Heart right ventricle (tissue), 16 donors: ENCODE measurements at regions not wholly inside any gene's neighbourhood (a gene's known extent, or its start where the extent isn't known, plus 50 kb on each side); places are given as distances from the start of the nearest gene placed in this dataset.
A peak's percentile ranks its signal among the peaks of the same experiment; 100 is the strongest.

Experiments used
- ATAC-seq, 8 donors: fragments of 200-7000 bp; cut with Tn5 transposase; one replicate each; pipeline ENCODE4 v1.9.1; 2020; ENCODE audit warnings: mild to moderate bottlenecking in 8 of 8, moderate library complexity in 8 of 8, moderate number of reproducible peaks in 1 of 8
- DNase-seq, 2 donors: peaks; one replicate each; pipeline ENCODE4 v3.0.0-alpha.2; 2020
- H3K27ac ChIP-seq, 10 donors: fragments of 200-600 bp; sonication (generic) in 2 of 10; one replicate each; pipeline versions ENCODE4 v1.5.0 to v1.8.0; 2020 to 2022; ENCODE audit warnings: mild to moderate bottlenecking in 3 of 10
- H3K27me3 ChIP-seq, 7 donors: fragments of 200-600 bp; one replicate each; pipeline ENCODE4 v1.8.0; 2021 to 2022; ENCODE audit warnings: mild to moderate bottlenecking in 2 of 7
- H3K36me3 ChIP-seq, 9 donors: fragments of 200-600 bp; sonication (generic) in 1 of 9; one replicate each; pipeline versions ENCODE4 v1.5.0 to v1.8.0; 2020 to 2022; ENCODE audit warnings: mild to moderate bottlenecking in 2 of 9
- H3K4me1 ChIP-seq, 9 donors: fragments of 200-600 bp; sonication (generic) in 1 of 9; one replicate each; pipeline versions ENCODE4 v1.5.0 to v1.8.0; 2020 to 2022; ENCODE audit warnings: mild to moderate bottlenecking in 4 of 9
- H3K4me3 ChIP-seq, 10 donors: fragments of 200-600 bp; sonication (generic) in 2 of 10; one replicate each; pipeline versions ENCODE4 v1.5.0 to v1.8.0; 2020 to 2022; ENCODE audit warnings: mild to moderate bottlenecking in 7 of 10, moderate library complexity in 2 of 10
- H3K9me3 ChIP-seq, 11 donors: fragments of 200-600 bp in 10 of 11; sonication (generic) in 2 of 11; one replicate each; pipeline versions ENCODE4 v1.5.0 to v1.8.0; 2013 to 2022; ENCODE audit warnings: mild to moderate bottlenecking in 2 of 11, control low read depth in 1 of 11, moderate library complexity in 1 of 11
- WGBS, 2 donors: extraction: QIAGEN DNeasy Blood & Tissue Kit; methylation state at CpG; one replicate each; pipeline ENCODE4 v1.1.7; 2013; ENCODE audit warnings: inconsistent platforms in 1 of 2; 5-methylcytosine and 5-hydroxymethylcytosine counted together
- intact Hi-C, 10 donors: fragments of 100-400 bp; cut with DNase I; formaldehyde crosslinking; loops; one replicate each; pipeline versions ENCODE4 v1.11.1 to v1.14.2; 2022
- TF ChIP-seq, protein P1 (sequence below), 9 donors: fragments of 200-600 bp; sonication (generic) in 2 of 9; IDR thresholded peaks; one replicate each; pipeline versions ENCODE4 v1.5.0 to v1.8.0; 2021 to 2022; ENCODE audit warnings: antibody characterized with exemption in 9 of 9, mild to moderate bottlenecking in 5 of 9, moderate library complexity in 1 of 9
- donor health status: Arrhythmogenic right ventricular cardiomyopathy.
- donor health status: ischemic (EF 13 %, LVEDD 7.1; RV severe dilation, severe dysfunction).
- donor health status: healthy with polysubstance abuse.
- donor health status: DM: no; HTN: yes; CAD: no.
- donor health status: DM: no; HTN: no; CAD: no.
- donor health status: ischemic (EF 25% LVEDD 6.9; RV normal size, moderate dysfunction).
- donor health status: ischemic (EF 25% LVEDD 5.7; RV mildly dilated, moderate dysfunction).
- donor health status: healthy.
- donor health status: DM: yes; HTN: yes; CAD: no.
- donor health status: Ischemic cardiomyopathy.
- donor health status: ischemic (EF 35%, LVEDD 5.7; RV mildly dilated, moderate dysfunction).
- donor health status: nonischemic (EF 11% LVEDD 7.7; RV severe dilation, severe dysfunction).
- donor health status: DM: yes; HTN: yes; CAD: no.
- donor health status: PGD.
- donor health status: ischemic (EF 29% LVEDD 5.4; RV normal size, mild dysfunction).
- donor health status: nonischemic (EF 23%, LVEDD 6.1; RV moderate dilation, normal function).

GRCh38 chr18:77481541-77481940 is 231.9 kb downstream of the GALR1 start:
- Histone ChIP-seq H3K4me1 (peaks cover 0 to 14% (median 0%) of the 10 kb centered on the region in 9 donors), H3K27me3 (no peaks in the 10 kb centered on the region), H3K36me3 (no peaks in the 10 kb centered on the region), H3K4me3 (no peak overlapping the region), H3K9me3 (peaks cover 0 to 13% (median 0%) of the 10 kb centered on the region in 11 donors), H3K27ac (no peak overlapping the region)
- ATAC-seq: peak in 6 of 8 donors; percentile 23 to 46 (median 28)
- intact Hi-C loops: no loop called here
- peak in 1 of 2 donors; percentile 19 for DNase-seq
- 72 to 77% methylated on average over 3 of the region's 3 CpGs for WGBS, 2 donors
- TF ChIP-seq, protein P1, sequence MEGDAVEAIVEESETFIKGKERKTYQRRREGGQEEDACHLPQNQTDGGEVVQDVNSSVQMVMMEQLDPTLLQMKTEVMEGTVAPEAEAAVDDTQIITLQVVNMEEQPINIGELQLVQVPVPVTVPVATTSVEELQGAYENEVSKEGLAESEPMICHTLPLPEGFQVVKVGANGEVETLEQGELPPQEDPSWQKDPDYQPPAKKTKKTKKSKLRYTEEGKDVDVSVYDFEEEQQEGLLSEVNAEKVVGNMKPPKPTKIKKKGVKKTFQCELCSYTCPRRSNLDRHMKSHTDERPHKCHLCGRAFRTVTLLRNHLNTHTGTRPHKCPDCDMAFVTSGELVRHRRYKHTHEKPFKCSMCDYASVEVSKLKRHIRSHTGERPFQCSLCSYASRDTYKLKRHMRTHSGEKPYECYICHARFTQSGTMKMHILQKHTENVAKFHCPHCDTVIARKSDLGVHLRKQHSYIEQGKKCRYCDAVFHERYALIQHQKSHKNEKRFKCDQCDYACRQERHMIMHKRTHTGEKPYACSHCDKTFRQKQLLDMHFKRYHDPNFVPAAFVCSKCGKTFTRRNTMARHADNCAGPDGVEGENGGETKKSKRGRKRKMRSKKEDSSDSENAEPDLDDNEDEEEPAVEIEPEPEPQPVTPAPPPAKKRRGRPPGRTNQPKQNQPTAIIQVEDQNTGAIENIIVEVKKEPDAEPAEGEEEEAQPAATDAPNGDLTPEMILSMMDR (IDR thresholded peaks at IDR 0.05): no peak

- DNase-seq: no peak
- Histone ChIP-seq H3K27ac (peak overlapping the region in 1 of 10 donors; percentile 5), H3K9me3 (peaks cover 0 to 13% (median 0%) of the 10 kb centered on the region in 11 donors), H3K4me1 (peaks cover 0 to 14% (median 0%) of the 10 kb centered on the region in 9 donors), H3K36me3 (no peaks in the 10 kb centered on the region), H3K4me3 (no peak overlapping the region), H3K27me3 (peaks cover 0 to 2% (median 0%) of the 10 kb centered on the region in 7 donors)
- ATAC-seq: no peak
- TF ChIP-seq, protein P1 (IDR thresholded peaks at IDR 0.05): no peak
- intact Hi-C loops: no loop called here
- 66 to 69% methylated on average over 9 to 10 of the region's 10 CpGs for WGBS, 2 donors
These were observed 232.8 kb downstream of the GALR1 start for GRCh38 chr18:77482190-77483085.

GRCh38 chr18:77486985-77487384 is 237.3 kb downstream of the GALR1 start:
- Histone ChIP-seq H3K27ac (no peak overlapping the region), H3K36me3 (no peaks in the 10 kb centered on the region), H3K9me3 (peaks cover 0 to 11% (median 0%) of the 10 kb centered on the region in 11 donors), H3K4me3 (no peak overlapping the region), H3K27me3 (peaks cover 0 to 5% (median 0%) of the 10 kb centered on the region in 7 donors), H3K4me1 (no peaks in the 10 kb centered on the region)
- intact Hi-C loops: no loop called here
- TF ChIP-seq, protein P1 (IDR thresholded peaks at IDR 0.05): no peak
- ATAC-seq (no peak), DNase-seq (no peak)
- 70 to 71% methylated on average over 3 of the region's 3 CpGs for WGBS, 2 donors

DNA sequence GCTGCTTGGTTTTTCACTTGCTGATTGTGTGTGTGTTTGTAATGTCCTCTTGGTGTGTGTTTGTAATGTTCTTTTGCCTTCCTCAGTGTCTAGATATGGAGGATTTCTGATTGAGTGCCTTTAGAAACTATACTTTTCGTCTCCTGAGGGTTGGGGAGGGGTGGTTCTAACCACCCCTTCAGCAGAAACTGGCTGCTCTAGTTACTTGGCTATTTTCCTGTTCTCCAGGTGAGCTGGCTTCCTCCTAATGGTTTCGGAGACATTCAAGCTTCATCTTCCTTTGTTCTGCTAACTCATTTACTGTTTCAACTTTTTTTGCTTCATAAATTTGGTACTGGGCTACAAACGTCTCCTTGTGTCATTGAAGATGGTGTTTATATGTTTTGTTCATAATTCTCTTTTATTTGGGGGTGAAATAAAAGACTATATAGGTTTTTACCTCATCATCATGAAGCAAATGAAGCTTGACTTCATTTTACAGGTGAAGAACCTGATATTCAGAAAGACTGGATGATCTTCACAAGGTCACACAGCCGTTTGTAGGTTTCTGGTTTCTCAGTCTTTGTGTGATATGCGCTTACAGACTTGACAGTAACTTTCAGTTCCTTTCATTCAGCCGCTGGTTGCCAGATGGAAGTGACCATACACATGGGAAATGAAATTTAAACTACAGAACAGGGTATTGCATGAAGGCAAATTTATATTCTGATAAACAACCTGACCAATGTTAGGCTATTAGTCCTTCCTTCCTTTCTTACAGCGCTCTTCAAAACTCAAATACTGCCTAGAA is 238.5 kb downstream of the GALR1 start:
- ATAC-seq (no peak), DNase-seq (no peak)
- 72 to 75% methylated on average over 7 of the region's 7 CpGs for WGBS, 2 donors
- Histone ChIP-seq H3K27me3 (peaks cover 0 to 5% (median 0%) of the 10 kb centered on the region in 7 donors), H3K4me3 (no peak overlapping the region), H3K9me3 (peaks cover 0 to 11% (median 0%) of the 10 kb centered on the region in 11 donors), H3K4me1 (no peaks in the 10 kb centered on the region), H3K27ac (no peak overlapping the region), H3K36me3 (no peaks in the 10 kb centered on the region)
- intact Hi-C loops: no loop called here
- TF ChIP-seq, protein P1 (IDR thresholded peaks at IDR 0.05): no peak
